IMR-90 (cell line): ENCODE measurements at regions not wholly inside any gene's neighbourhood (a gene's known extent, or its start where the extent isn't known, plus 50 kb on each side); places are given as distances from the start of the nearest gene placed in this dataset.

Experiments used
- ATAC-seq: fragments of 200-7000 bp; cut with Tn5 transposase; 2 replicates; pipeline ENCODE4 v1.9.1; 2020; ENCODE audit warnings: low read depth, mild to moderate bottlenecking, moderate library complexity
- BruUV-seq: library from RNA; stranded (reverse); fragments of 400-500 nt; replicated peaks from 2 replicates; lab custom pipeline; 2021; lab: Mats Ljungman, UMichigan
- CTCF ChIA-PET: fragments of 300-600 bp; formaldehyde crosslinking; extraction: SDS; loops from one replicate; lab custom pipeline; 2021; ENCODE audit warnings: antibody characterized with exemption; lab: Yijun Ruan, JAX
- POLR2A ChIA-PET: fragments of 300-600 bp; sonication (Branson Sonifier 250); formaldehyde crosslinking; loops from one replicate; lab custom pipeline; 2022; ENCODE audit warnings: antibody characterized with exemption; ENCODE audit not compliant: unreplicated experiment; lab: Charles Lee
- DNase-seq: peaks from one replicate; pipeline ENCODE4 v3.0.0; 2013
- H2AFZ ChIP-seq: replicated peaks from 2 replicates; pipeline ENCODE3; 2013; ENCODE audit warnings: low read length, mild to moderate bottlenecking; ENCODE audit not compliant: poor library complexity
- H2AK5ac ChIP-seq: 2 replicates; pipeline ENCODE4 v1.6.1; 2013; ENCODE audit warnings: low read depth, low read length, inconsistent platforms
- H2AK9ac ChIP-seq: replicated peaks from 2 replicates; pipeline ENCODE3; 2013; ENCODE audit warnings: mild to moderate bottlenecking, low read depth, low read length, moderate library complexity; ENCODE audit not compliant: poor library complexity
- H2BK120ac ChIP-seq: 2 replicates; pipeline ENCODE4 v1.6.1; 2013; ENCODE audit warnings: low read depth, low read length, inconsistent platforms
- H2BK15ac ChIP-seq: 3 replicates; pipeline ENCODE4 v1.6.1; 2013; ENCODE audit warnings: low read depth, low read length, inconsistent platforms
- H2BK20ac ChIP-seq: 2 replicates; pipeline ENCODE4 v1.6.1; 2013; ENCODE audit warnings: low read depth, mild to moderate bottlenecking, inconsistent platforms, low read length, moderate library complexity
- H2BK5ac ChIP-seq: 2 replicates; pipeline ENCODE4 v1.6.1; 2013; ENCODE audit warnings: mild to moderate bottlenecking, low read depth, low read length, inconsistent platforms; ENCODE audit not compliant: poor library complexity, severe bottlenecking
- H3K14ac ChIP-seq: replicated peaks from 2 replicates; pipeline ENCODE4 v1.6.1; 2013; ENCODE audit warnings: low read depth, low read length, inconsistent platforms
- H3K18ac ChIP-seq: 2 replicates; pipeline ENCODE4 v1.6.1; 2013; ENCODE audit warnings: low read depth, low read length, control low read depth
- H3K23ac ChIP-seq: 2 replicates; pipeline ENCODE4 v1.6.1; 2013; ENCODE audit warnings: low read depth, low read length, inconsistent platforms
- H3K27ac ChIP-seq: 2 replicates; pipeline ENCODE4 v1.5.1; 2013; ENCODE audit warnings: mild to moderate bottlenecking, control low read depth, low read length; ENCODE audit not compliant: insufficient read depth
- H3K27me3 ChIP-seq: 2 replicates; pipeline ENCODE4 v1.6.1; 2013; ENCODE audit warnings: low read length; ENCODE audit not compliant: control insufficient read depth, insufficient read depth
- H3K36me3 ChIP-seq: 2 replicates; pipeline ENCODE4 v1.6.1; 2013; ENCODE audit warnings: low read length, mixed read lengths; ENCODE audit not compliant: control insufficient read depth, insufficient read depth
- H3K4ac ChIP-seq: 2 replicates; pipeline ENCODE4 v1.6.1; 2013; ENCODE audit warnings: low read depth, low read length, inconsistent platforms
- H3K4me1 ChIP-seq: 2 replicates; pipeline ENCODE4 v1.6.1; 2013; ENCODE audit warnings: low read length, mixed read lengths; ENCODE audit not compliant: control insufficient read depth, insufficient read depth
- H3K4me2 ChIP-seq: 2 replicates; pipeline ENCODE4 v1.6.1; 2013; ENCODE audit warnings: low read depth, mild to moderate bottlenecking, control low read depth, low read length, moderate library complexity
- H3K4me3 ChIP-seq: 2 replicates; pipeline ENCODE4 v1.5.1; 2013; ENCODE audit warnings: low read depth, mild to moderate bottlenecking, control low read depth, low read length, moderate library complexity; ENCODE audit not compliant: insufficient read depth
- H3K56ac ChIP-seq: 2 replicates; pipeline ENCODE4 v1.6.1; 2013; ENCODE audit warnings: low read length, inconsistent platforms; ENCODE audit not compliant: insufficient read depth; ENCODE audit errors: extremely low read depth
- H3K79me1 ChIP-seq, 2 experiments: 2 replicates each; pipeline ENCODE4 v1.6.1; 2013; ENCODE audit warnings: low read length in 2 of 2, inconsistent platforms in 1 of 2, low read depth in 1 of 2
- H3K9ac ChIP-seq: 2 replicates; pipeline ENCODE4 v1.6.1; 2013; ENCODE audit warnings: low read depth, low read length, control low read depth
- H3K9me1 ChIP-seq: 2 replicates; pipeline ENCODE4 v1.6.1; 2013; ENCODE audit warnings: low read length, inconsistent platforms; ENCODE audit not compliant: insufficient read depth
- H3K9me3 ChIP-seq: 2 replicates; pipeline ENCODE4 v1.6.1; 2013; ENCODE audit warnings: low read length; ENCODE audit not compliant: control insufficient read depth, insufficient read depth
- H4K20me1 ChIP-seq: 2 replicates; pipeline ENCODE4 v1.6.1; 2013; ENCODE audit warnings: low read length, inconsistent platforms; ENCODE audit not compliant: insufficient read depth
- H4K5ac ChIP-seq: 2 replicates; pipeline ENCODE4 v1.6.1; 2013; ENCODE audit warnings: mild to moderate bottlenecking, low read depth, low read length, control low read depth
- H4K8ac ChIP-seq, 2 experiments: 2 replicates each; pipeline ENCODE4 v1.6.1; 2013; ENCODE audit warnings: low read depth in 2 of 2, low read length in 2 of 2, control low read depth in 1 of 2, inconsistent platforms in 1 of 2
- H4K91ac ChIP-seq: 2 replicates; pipeline ENCODE4 v1.6.1; 2013; ENCODE audit warnings: low read depth, low read length, inconsistent platforms; ENCODE audit not compliant: insufficient read depth
- BHLHE40 ChIP-seq: fragments of 150-350 bp; IDR thresholded peaks from 2 replicates; pipeline ENCODE4 v1.6.1; 2016; ENCODE audit warnings: mild to moderate bottlenecking, low read depth, low read length
- CEBPB ChIP-seq: IDR thresholded peaks from 2 replicates; pipeline ENCODE4 v1.6.1; 2012; ENCODE audit warnings: low read depth, low read length, improper control_type of control experiment
- CHD1 ChIP-seq: IDR thresholded peaks from 2 replicates; pipeline ENCODE4 v1.6.1; 2012; ENCODE audit warnings: low read depth, low read length, improper control_type of control experiment
- CTCF ChIP-seq: conservative IDR thresholded peaks from 2 replicates; pipeline ENCODE4 v1.5.1; 2012; ENCODE audit warnings: mild to moderate bottlenecking, low read depth, low read length, improper control_type of control experiment
- FOS ChIP-seq: fragments of 150-350 bp; IDR thresholded peaks from 2 replicates; pipeline ENCODE4 v1.6.1; 2016; ENCODE audit warnings: low read depth, low read length
- NFE2L2 ChIP-seq: fragments of 150-350 bp; IDR thresholded peaks from 2 replicates; pipeline ENCODE4 v1.6.1; 2016; ENCODE audit warnings: low read depth, mild to moderate bottlenecking, low read length
- WGBS, 2 experiments: methylation state at CpG; one replicate each; pipeline versions ENCODE4 v1.1.5 to v1.1.7; 2013; ENCODE audit warnings: missing lambda C conversion rate in 2 of 2; ENCODE audit not compliant: insufficient read length in 1 of 2; ENCODE audit errors: extremely low coverage in 2 of 2; 5-methylcytosine and 5-hydroxymethylcytosine counted together
- dilution Hi-C: fragments of 300-500 bp; cut with HindIII; formaldehyde crosslinking; loops from one replicate; pipeline ENCODE4 v1.14.3; 2018; ENCODE audit warnings: low sequenced_read_pairs; ENCODE audit not compliant: unreplicated experiment
- in situ Hi-C: fragments of 300-500 bp; cut with MboI; formaldehyde crosslinking; loops from 3 replicates; pipeline ENCODE4 v1.14.3; 2019; ENCODE audit warnings: low sequenced_read_pairs, inconsistent platforms, mixed read lengths
- intact Hi-C: fragments of 100-400 bp; cut with micrococcal nuclease; formaldehyde crosslinking; loops from 2 replicates; pipeline ENCODE4 v1.10.0; 2022

GRCh38 chr1:22333516-22334121 lies 118.0 kb upstream of the ZBTB40 start:
- H3K9me1 ChIP-seq, result no peaks in the 10 kb centered on the region
- H2BK5ac ChIP-seq, result no peak overlapping the region
- H3K56ac ChIP-seq, result no peak overlapping the region
- H3K4me1 ChIP-seq, result no peaks in the 10 kb centered on the region
- in situ Hi-C loops (no loop called here), dilution Hi-C loops (no loop called here), intact Hi-C loops (no loop called here)
- H3K9me3 ChIP-seq, result no peaks in the 10 kb centered on the region; the same call in 1 of the 2 replicates
- ChIA-PET POLR2A (no interaction called here), CTCF (no interaction called here)
- no peak overlapping the region for H3K14ac ChIP-seq
- H4K91ac ChIP-seq, result no peak overlapping the region
- H2BK20ac ChIP-seq, result no peak overlapping the region
- H3K27me3 ChIP-seq, result peaks cover 47% of the 10 kb centered on the region
- 52 to 100% methylated on average over 1 to 2 of the region's 2 CpGs for WGBS, 2 experiments
- H3K23ac ChIP-seq, result no peak overlapping the region
- TF ChIP-seq CEBPB (no peak), CTCF (no peak), BHLHE40 (no peak), NFE2L2 (no peak), FOS (no peak), CHD1 (no peak)
- no peak overlapping the region for H2BK15ac ChIP-seq
- no peak overlapping the region for H4K8ac ChIP-seq
- no peaks in the 10 kb centered on the region for H3K79me1 ChIP-seq
- H3K18ac ChIP-seq, result no peak overlapping the region
- H3K4ac ChIP-seq, result no peak overlapping the region
- H2AFZ ChIP-seq, result no peak overlapping the region
- H2AK9ac ChIP-seq, result no peak overlapping the region
- ATAC-seq (no peak), DNase-seq (no peak)
- no peak overlapping the region for H2BK120ac ChIP-seq
- BruUV-seq, result no TSS peak
- no peak overlapping the region for H3K4me2 ChIP-seq
- no peak overlapping the region for H3K4me3 ChIP-seq
- H3K36me3 ChIP-seq, result no peaks in the 10 kb centered on the region
- H3K9ac ChIP-seq, result no peak overlapping the region
- no peaks in the 10 kb centered on the region for H4K20me1 ChIP-seq
- H2AK5ac ChIP-seq, result no peak overlapping the region
- H3K27ac ChIP-seq, result no peak overlapping the region
- H4K5ac ChIP-seq, result no peak overlapping the region
